ENCODE measurements at regions not wholly inside any gene's neighbourhood (a gene's known extent, or its start where the extent isn't known, plus 50 kb on each side); places are given as distances from the start of the nearest gene placed in this dataset.

- TF ChIP-seq CTCF (IDR thresholded peaks at IDR 0.05) (no peak), POLR2A (IDR thresholded peaks at IDR 0.05) (no peak)
Observed at GRCh38 chr3:184459355-184459754, 79.5 kb downstream of the CHRD start.
